H1 (cell line): ENCODE measurements at regions not wholly inside any gene's neighbourhood (a gene's known extent, or its start where the extent isn't known, plus 50 kb on each side); places are given as distances from the start of the nearest gene placed in this dataset.

ENCODE experiments used
- CHD7 ChIP-seq: fragments of 300-600 bp; sonication (generic); IDR thresholded peaks from 2 replicates; pipeline ENCODE4 v1.7.1; 2012; ENCODE audit warnings: low read length, moderate library complexity, mild to moderate bottlenecking, inconsistent platforms; ENCODE audit not compliant: insufficient replicate concordance
- FOSL1 ChIP-seq: IDR thresholded peaks from 2 replicates; pipeline ENCODE4 v1.6.1; 2011; ENCODE audit warnings: mild to moderate bottlenecking, low read depth, low read length, moderate library complexity; ENCODE audit not compliant: insufficient read depth
- MAX ChIP-seq: IDR thresholded peaks from 2 replicates; pipeline ENCODE4 v1.6.1; 2012; ENCODE audit warnings: inconsistent platforms
- POLR2A ChIP-seq, 2 experiments: IDR thresholded peaks; 1 replicate in 1 of 2; 2 replicates in 1 of 2; pipeline ENCODE4 v1.6.1; 2011; ENCODE audit warnings: low read depth in 2 of 2, low read length in 2 of 2, mild to moderate bottlenecking in 2 of 2; ENCODE audit errors: control extremely low read depth in 1 of 2
- POLR2AphosphoS5 ChIP-seq: IDR thresholded peaks from 2 replicates; pipeline ENCODE4 v1.6.1; 2011; ENCODE audit warnings: low read depth, low read length
- SAP30 ChIP-seq: fragments of 300-600 bp; sonication (generic); IDR thresholded peaks from 2 replicates; pipeline ENCODE4 v1.7.1; 2012; ENCODE audit warnings: low read length, moderate library complexity, mild to moderate bottlenecking, inconsistent platforms; ENCODE audit not compliant: insufficient read depth, insufficient replicate concordance
- SIX5 ChIP-seq: IDR thresholded peaks from 2 replicates; pipeline ENCODE4 v1.6.1; 2011; ENCODE audit warnings: mild to moderate bottlenecking, low read depth, low read length

- TF ChIP-seq CHD7 (no peak), POLR2A (IDR thresholded peaks at IDR 0.05; ENCODE audit: control extremely low read depth in 1 of 2, low read depth in 2 of 2, low read length in 2 of 2) (no peak), SAP30 (no peak), MAX (no peak), POLR2AphosphoS5 (no peak), SIX5 (no peak), FOSL1 (no peak)
- TF ChIP-seq, all 59 proteins: peak for 0
Measured at GRCh38 chr1:106584676-106585075, 471.8 kb upstream of the PRMT6 start (continued).
